H7 (cell line): ENCODE measurements at regions not wholly inside any gene's neighbourhood (a gene's known extent, or its start where the extent isn't known, plus 50 kb on each side); places are given as distances from the start of the nearest gene placed in this dataset.
"Not testable (repeated sequence)": the region's sequence is repeated elsewhere in the genome, so short reads cannot be mapped to it uniquely, and the experiment has no call there.

Experiments
- DNase-seq: peaks from one replicate; pipeline ENCODE4 v3.0.0; 2012
- H3K27me3 ChIP-seq: 2 replicates; pipeline ENCODE4 v1.6.0; 2011; ENCODE audit warnings: mild to moderate bottlenecking, low read length; ENCODE audit not compliant: control insufficient read depth, insufficient read depth
- H3K36me3 ChIP-seq: replicated peaks from 2 replicates; pipeline ENCODE4 v1.5.1; 2011; ENCODE audit warnings: low read length; ENCODE audit not compliant: control insufficient read depth, insufficient read depth
- H3K4me3 ChIP-seq: 2 replicates; pipeline ENCODE4 v1.5.1; 2011; ENCODE audit warnings: low read depth, mild to moderate bottlenecking, control low read depth, low read length, moderate library complexity; ENCODE audit not compliant: insufficient read depth

DNA sequence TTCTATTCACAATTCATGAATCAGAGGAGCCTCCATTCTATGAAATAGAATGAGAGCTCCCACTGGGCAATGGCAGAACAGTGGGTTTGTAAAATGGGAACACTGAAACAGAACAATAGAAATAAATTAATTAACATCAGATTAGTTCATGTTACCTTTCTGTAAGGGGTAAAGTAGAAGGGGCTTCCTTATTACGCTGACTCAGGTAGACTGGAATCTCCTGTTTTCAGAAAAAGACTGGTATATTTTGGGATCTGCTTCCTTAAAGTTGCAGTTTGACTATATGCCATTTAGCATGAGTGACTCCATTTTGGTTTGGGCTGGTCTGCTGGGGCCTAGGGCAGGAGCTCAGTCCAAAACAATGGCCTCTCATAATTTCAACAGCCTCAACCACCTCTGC is 52.8 kb upstream of the ZFAND3 start:
- no peaks in the 10 kb centered on the region for H3K36me3 ChIP-seq
- no peak for DNase-seq
- peaks cover 80% of the 10 kb centered on the region for H3K27me3 ChIP-seq

DNA sequence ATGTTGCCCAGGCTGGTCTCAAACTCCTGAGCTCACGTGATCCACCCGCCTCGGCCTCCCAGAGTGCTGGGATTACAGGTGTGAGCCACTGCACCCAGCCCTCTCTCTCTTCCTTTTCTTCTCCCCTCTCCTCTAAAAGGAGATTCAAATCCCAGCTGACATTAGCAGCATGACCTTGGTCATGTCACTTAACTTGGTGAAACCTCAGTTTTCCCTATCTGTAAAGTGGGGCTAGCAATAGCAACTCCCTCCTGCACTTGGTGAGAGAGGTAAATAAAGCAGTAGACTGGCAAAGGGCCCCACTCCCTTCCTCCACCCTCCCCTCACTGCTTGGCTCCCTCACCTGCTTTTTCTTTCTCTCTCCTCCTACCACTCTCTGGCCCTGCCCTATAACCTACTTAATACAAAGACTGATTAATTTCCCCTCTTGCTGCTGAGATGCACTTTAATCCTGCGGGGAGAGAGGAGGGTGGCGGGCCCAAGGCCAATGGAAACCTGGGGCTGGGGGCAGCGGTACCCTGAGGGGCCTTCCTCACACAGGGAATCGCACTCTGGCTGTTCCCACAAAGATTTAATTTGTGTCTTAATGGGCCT is 54.2 kb upstream of the ZFAND3 start:
- no peak overlapping the region for H3K4me3 ChIP-seq
- no peaks in the 10 kb centered on the region for H3K36me3 ChIP-seq
- peaks cover 87% of the 10 kb centered on the region for H3K27me3 ChIP-seq
- no peak for DNase-seq

More for the DNA sequence above, 52.8 kb upstream of the ZFAND3 start:
- no peak overlapping the region for H3K4me3 ChIP-seq

DNA sequence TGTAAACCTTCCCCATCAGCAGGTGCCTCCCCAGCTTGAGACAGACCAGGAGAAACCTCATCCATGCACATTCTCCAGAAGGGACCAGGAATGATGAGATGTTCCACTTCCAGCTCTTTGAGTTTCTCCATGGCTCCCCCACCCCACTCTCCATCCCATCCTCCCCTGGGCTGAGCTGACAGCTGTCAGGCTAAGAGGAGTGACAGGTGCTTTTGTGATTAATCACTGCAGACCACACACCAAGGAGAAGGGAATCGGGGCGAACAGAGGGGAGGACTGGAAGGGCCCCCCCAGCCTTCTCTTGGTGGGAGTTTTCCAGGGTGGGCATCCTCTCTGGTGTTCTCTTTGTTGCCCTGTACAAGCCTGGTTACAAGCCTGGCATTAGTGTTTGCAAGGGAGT is 56.1 kb upstream of the ZFAND3 start:
- Histone ChIP-seq H3K27me3 (peaks cover 94% of the 10 kb centered on the region), H3K4me3 (no peak overlapping the region)

DNA sequence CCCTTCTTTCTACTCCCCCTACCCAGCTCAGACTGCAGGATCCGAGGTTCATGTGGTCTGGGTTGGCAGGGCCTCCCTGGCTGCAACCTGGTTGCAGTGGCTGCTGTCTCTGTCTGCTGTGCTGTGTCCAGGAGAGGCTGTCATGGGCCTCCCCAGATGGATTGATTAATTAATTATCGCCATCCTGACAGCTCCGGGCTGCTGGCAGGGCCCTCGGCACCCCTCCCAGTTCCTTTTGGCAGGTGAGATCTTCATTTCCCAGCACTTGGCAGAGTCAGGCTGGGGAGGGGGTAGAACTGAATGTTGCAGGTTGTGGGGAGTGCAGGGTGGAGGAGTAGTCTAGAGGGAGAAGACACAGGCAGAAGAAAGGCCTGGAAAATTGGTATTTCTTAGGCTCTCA is 56.7 kb upstream of the ZFAND3 start:
- H3K4me3 ChIP-seq: no peak overlapping the region
- H3K36me3 ChIP-seq: no peaks in the 10 kb centered on the region
- DNase-seq: no peak
- peaks cover 95% of the 10 kb centered on the region for H3K27me3 ChIP-seq

More for the DNA sequence above, 56.1 kb upstream of the ZFAND3 start:
- DNase-seq: no peak
- H3K36me3 ChIP-seq: no peaks in the 10 kb centered on the region

DNA sequence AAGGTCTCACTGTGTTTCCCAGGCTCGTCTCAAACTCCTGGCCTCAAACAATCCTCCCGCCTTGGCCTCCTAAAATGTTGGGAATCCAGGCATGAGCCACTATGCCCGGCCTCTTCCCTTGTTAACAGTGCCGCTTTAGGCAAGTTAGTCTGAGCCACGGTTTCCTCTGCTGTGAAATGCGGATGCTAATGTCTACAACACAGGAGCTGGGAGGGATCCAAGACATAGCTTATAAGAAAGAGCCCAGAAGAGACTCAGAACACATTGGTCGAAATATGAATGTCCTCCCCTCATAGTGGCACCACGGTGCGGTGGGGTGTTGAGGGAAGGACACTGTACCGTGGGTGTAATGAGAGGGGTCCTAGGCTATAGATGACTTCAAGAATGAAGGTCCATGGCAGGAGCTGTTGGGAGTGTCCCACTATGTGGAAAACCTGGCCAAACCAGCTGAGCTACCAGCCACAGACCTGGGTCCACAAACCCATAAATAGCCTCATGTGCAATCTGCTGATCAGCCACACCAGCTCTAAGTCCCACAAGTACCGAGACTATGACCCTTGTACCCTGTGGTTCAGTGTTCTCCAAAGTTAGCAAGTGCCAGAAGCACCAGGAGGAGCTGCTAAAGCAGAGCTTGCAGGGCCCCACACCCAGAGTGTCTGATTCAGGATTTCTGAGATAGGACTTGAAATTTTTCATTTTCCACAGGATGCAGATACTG is 57.8 kb upstream of the ZFAND3 start:
- Histone ChIP-seq H3K27me3 (peaks cover 94% of the 10 kb centered on the region), H3K4me3 (no peak overlapping the region), H3K36me3 (no peaks in the 10 kb centered on the region)
- no peak for DNase-seq

DNA sequence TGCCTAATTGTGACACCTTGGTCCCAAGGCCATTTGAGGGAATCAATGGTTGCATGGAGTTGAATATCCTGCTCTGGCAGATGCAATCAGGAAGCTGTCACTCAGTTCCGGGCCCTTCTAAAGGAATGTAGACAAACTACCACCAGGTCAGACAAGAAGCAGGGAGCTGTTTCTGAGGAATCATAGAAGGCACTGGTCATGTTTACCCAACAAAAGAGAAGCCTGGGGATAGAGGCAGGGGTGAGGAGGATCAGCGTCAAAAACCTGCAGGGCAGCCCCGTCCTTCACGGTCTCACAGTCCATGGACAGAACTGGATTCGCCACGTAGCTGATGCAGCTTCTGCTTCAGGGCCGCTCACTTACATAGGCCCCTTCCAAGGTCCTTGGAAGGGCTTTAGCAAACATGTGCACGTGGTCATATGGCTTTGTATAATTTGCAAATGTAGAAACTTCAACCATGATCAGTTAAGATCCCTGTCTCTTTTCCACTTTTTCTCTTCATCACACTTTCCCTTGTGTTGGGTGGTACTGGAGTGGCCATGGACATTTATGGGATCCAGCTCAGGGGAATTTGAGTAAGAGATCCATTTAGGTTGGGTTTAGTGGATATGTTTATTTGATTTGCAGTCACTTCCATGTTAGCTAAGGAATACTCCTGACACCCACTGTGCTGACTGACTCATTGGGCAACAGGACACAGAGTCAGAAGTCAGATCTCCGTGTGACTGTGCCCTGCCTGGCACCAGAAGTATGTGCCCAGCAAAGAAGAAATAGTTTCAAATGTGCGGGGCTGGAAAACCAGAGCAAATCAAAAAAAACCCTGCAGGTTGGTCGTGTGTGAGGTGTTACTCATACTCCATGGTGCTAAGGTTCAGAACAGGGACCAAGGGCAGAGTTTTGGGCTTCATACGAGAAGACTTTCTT is 60.0 kb upstream of the ZFAND3 start:
- no peak for DNase-seq
- no peak overlapping the region for H3K4me3 ChIP-seq
- no peaks in the 10 kb centered on the region for H3K36me3 ChIP-seq
- H3K27me3 ChIP-seq: peaks cover 96% of the 10 kb centered on the region

DNA sequence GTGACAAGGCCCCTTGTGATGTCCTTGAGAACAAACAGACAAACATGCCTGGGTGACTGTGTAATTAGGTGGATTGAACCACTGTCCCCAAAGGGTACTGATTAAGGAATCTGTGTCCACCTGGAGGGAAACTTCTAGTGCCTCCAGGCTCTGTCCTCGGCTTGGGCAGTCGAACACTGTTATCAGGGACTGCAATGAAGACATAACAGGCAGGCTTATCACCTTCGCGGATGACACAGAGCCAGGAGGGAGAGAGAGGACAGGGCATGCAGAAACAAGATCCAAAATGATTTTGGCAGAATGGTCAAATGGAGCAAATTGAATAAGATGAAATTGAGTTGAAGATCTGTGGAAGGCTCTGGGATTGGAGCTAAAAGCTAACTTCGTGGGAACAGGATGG is 60.9 kb upstream of the ZFAND3 start:
- peaks cover 90% of the 10 kb centered on the region for H3K27me3 ChIP-seq
- no peak overlapping the region for H3K4me3 ChIP-seq
- no peaks in the 10 kb centered on the region for H3K36me3 ChIP-seq
- no peak for DNase-seq

DNA sequence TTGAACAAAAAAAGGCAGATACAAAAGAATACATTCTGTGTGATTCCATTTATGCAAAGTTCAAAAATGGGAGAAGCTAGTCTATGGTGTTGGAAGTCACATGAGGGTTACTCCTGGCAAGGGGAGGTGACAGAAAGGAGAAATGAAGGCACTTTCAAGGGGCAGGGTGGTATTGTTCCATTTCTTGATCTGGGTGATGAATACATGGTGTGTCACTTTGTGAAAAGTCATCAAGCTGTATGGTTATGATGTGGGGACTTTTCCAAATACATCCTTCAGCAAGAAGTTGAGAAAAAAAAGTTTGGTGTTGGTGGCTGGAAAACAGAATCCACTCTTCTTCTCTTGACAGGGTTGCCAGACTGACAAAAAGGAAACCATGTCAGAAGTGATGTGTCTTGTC is 60.6 kb upstream of the MDGA1 start:
- no peak for DNase-seq
- Histone ChIP-seq H3K27me3 (peaks cover 88% of the 10 kb centered on the region), H3K36me3 (no peaks in the 10 kb centered on the region)

DNA sequence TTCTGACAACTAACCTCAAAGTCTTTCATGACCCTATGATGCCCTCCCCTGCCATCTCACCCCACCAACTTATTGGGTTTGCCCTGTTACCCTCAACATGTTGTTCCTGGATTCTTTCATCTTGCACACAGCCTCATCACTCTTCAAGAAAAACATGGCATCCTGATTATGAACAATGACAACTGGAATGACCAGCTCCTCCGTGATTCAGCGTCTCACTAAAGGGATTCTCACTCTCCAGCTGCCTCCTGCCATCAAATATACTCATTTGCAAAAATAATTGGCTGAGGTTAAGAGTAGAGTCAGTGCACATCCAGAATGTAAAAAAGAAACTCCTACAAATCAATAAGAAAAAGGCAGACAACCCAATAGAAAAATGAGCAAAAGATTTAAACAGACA is 59.7 kb upstream of the MDGA1 start:
- DNase-seq: no peak
- no peaks in the 10 kb centered on the region for H3K36me3 ChIP-seq
- no peak overlapping the region for H3K4me3 ChIP-seq
- peaks cover 82% of the 10 kb centered on the region for H3K27me3 ChIP-seq

More for the DNA sequence above, 60.6 kb upstream of the MDGA1 start:
- no peak overlapping the region for H3K4me3 ChIP-seq

DNA sequence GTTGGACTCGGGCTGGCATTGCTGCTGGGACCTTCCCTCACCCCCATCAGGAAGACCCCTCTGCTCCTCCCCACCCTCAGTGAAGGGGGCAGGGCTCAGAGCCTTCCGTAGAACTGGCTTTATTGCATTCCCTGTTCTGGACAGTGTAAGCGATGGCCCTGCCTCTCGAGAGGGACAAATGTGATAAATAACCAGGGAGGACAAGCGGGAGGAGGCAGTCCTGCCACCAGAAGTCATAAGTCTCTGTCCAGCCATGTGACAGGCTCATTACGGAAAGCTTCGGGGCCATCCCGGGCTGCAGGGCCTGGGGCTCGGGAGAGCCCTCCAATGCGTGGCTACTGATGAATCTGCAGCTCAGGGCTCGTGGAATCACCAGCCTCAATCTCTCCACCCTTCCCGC is 58.5 kb upstream of the MDGA1 start:
- peaks cover 71% of the 10 kb centered on the region for H3K27me3 ChIP-seq
- H3K36me3 ChIP-seq: no peaks in the 10 kb centered on the region
- no peak overlapping the region for H3K4me3 ChIP-seq
- DNase-seq: no peak

DNA sequence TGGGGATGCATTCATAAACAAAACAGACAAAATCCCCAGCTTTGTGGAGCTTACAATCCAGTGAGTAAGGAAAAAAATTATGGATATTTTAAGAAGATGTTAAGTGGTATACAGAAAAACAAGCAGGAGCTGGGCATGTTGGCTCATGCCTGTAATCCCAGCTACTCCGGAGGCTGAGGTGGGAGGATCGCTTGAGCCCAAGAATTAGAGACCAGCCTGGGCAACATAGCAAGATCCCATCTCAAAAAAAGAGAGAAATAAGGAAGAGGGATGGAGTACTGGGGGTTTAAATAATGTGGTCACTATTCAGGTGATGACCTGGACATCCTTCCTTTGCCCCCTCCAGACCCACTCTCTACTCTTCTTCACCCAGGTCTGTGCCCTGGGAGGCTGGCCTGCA is 55.0 kb upstream of the MDGA1 start:
- H3K27me3 ChIP-seq: peaks cover 37% of the 10 kb centered on the region
- H3K36me3 ChIP-seq: no peaks in the 10 kb centered on the region
- DNase-seq: no peak
- no peak overlapping the region for H3K4me3 ChIP-seq

DNA sequence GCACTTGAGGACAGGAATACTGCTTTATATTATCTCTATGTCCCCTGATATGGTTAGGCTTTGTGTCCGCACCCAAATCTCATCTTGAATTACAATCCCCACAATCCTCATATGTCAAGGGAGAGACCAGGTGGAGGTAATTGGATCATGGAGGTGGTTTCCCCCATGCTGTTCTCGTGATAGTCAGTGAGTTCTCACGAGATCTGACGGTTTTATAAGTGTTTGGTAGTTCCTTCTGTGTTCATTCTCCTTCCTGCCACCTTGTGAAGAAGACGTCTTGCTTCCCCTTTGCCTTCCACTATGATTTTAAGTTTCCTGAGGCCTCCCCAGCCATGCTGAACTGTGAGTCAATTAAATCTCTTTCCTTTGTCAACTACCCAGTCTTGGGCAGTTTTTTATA is 51.7 kb upstream of the MDGA1 start:
- not testable (repeated sequence) for H3K4me3 ChIP-seq, DNase-seq, H3K36me3 ChIP-seq, H3K27me3 ChIP-seq

DNA sequence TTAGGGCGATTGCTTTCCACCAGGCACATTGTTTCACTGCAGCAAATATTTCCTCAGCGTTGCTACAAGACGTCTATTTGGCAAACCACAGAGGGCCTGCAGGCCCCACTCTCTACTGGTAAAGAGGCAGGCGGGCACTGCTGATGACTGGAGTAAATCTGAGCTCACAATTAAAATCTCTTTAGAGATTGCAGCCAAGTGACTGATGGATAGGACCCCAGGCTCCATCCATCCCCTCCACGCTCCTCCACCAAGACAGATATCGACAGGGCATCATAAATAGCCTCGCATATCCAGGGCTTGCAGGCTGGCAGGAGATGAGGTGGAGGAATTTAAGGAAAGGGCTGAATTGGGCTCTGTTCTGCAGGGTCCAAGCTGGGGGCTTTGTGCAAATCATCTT is 50.4 kb upstream of the MDGA1 start:
- no peaks in the 10 kb centered on the region for H3K36me3 ChIP-seq
- no peak overlapping the region for H3K4me3 ChIP-seq
- no peak for DNase-seq
- H3K27me3 ChIP-seq: peaks cover 3% of the 10 kb centered on the region
